ENCODE measurements at regions not wholly inside any gene's neighbourhood (a gene's known extent, or its start where the extent isn't known, plus 50 kb on each side); places are given as distances from the start of the nearest gene placed in this dataset.
"Not testable (repeated sequence)": the region's sequence is repeated elsewhere in the genome, so short reads cannot be mapped to it uniquely, and the experiment has no call there.

- FAIRE-seq, result no peak
- no peak for DNase-seq (ENCODE audit: low spot score in 2 of 2)
These were observed 307.2 kb downstream of the ACTR3B start for GRCh38 chr7:153066711-153067110.

- DNase-seq (ENCODE audit: low spot score in 2 of 2) (no peak), FAIRE-seq (no peak)
These were observed 310.6 kb downstream of the ACTR3B start for GRCh38 chr7:153070141-153070540.

- DNase-seq (ENCODE audit: low spot score in 2 of 2) (no peak), FAIRE-seq (no peak)
These were observed 313.3 kb downstream of the ACTR3B start for GRCh38 chr7:153072806-153073205.

- not testable (repeated sequence) for DNase-seq (ENCODE audit: low spot score in 2 of 2); FAIRE-seq
These were observed 316.7 kb downstream of the ACTR3B start for GRCh38 chr7:153076289-153076688.

GRCh38 chr7:153081496-153081895, 321.9 kb downstream of the ACTR3B start:
- FAIRE-seq (no peak), DNase-seq (ENCODE audit: low spot score in 2 of 2) (no peak)

GRCh38 chr7:153084278-153084677, 324.7 kb downstream of the ACTR3B start:
- FAIRE-seq, result no peak
- DNase-seq (ENCODE audit: low spot score in 2 of 2), result no peak

GRCh38 chr7:153087498-153087897, 327.9 kb downstream of the ACTR3B start:
- DNase-seq (ENCODE audit: low spot score in 2 of 2) (no peak), FAIRE-seq (no peak)

- DNase-seq (ENCODE audit: low spot score in 2 of 2) (no peak), FAIRE-seq (no peak)
These were observed 329.0 kb downstream of the ACTR3B start for GRCh38 chr7:153088601-153089000.

GRCh38 chr7:153090209-153090608, 330.7 kb downstream of the ACTR3B start:
- FAIRE-seq, result no peak
- DNase-seq (ENCODE audit: low spot score in 2 of 2), result no peak

GRCh38 chr7:153090764-153091163, 331.2 kb downstream of the ACTR3B start:
- DNase-seq (ENCODE audit: low spot score in 2 of 2), result no peak
- FAIRE-seq, result no peak

GRCh38 chr7:153091477-153091876, 331.9 kb downstream of the ACTR3B start:
- no peak for DNase-seq (ENCODE audit: low spot score in 2 of 2)
- no peak for FAIRE-seq

GRCh38 chr7:153097511-153098201, 338.1 kb downstream of the ACTR3B start:
- no peak for FAIRE-seq
- no peak for DNase-seq (ENCODE audit: low spot score in 2 of 2)

GRCh38 chr7:153099235-153099634, 339.7 kb downstream of the ACTR3B start:
- DNase-seq (ENCODE audit: low spot score in 2 of 2) (no peak), FAIRE-seq (no peak)

- FAIRE-seq (no peak), DNase-seq (ENCODE audit: low spot score in 2 of 2) (no peak)
These were observed 341.2 kb downstream of the ACTR3B start for GRCh38 chr7:153100691-153101237.

- DNase-seq (ENCODE audit: low spot score in 2 of 2), result no peak
These were observed 343.6 kb downstream of the ACTR3B start for GRCh38 chr7:153103202-153103601.

GRCh38 chr7:153107826-153108225, 348.3 kb downstream of the ACTR3B start:
- no peak for DNase-seq (ENCODE audit: low spot score in 2 of 2)
- no peak for FAIRE-seq

More at GRCh38 chr7:153103202-153103601, 343.6 kb downstream of the ACTR3B start:
- no peak for FAIRE-seq

- FAIRE-seq (no peak), DNase-seq (ENCODE audit: low spot score in 2 of 2) (no peak)
These were observed 350.0 kb downstream of the ACTR3B start for GRCh38 chr7:153109566-153109965.

GRCh38 chr7:153110606-153111005, 351.1 kb downstream of the ACTR3B start:
- no peak for FAIRE-seq
- DNase-seq (ENCODE audit: low spot score in 2 of 2), result no peak

- FAIRE-seq; DNase-seq (ENCODE audit: low spot score in 2 of 2): not testable (repeated sequence)
These were observed 362.7 kb downstream of the ACTR3B start for GRCh38 chr7:153122255-153122654.

- DNase-seq (ENCODE audit: low spot score in 2 of 2) (no peak), FAIRE-seq (no peak)
These were observed 370.5 kb downstream of the ACTR3B start for GRCh38 chr7:153130052-153130451.

GRCh38 chr7:153151766-153152165, 392.2 kb downstream of the ACTR3B start:
- DNase-seq (ENCODE audit: low spot score in 2 of 2) (no peak), FAIRE-seq (no peak)

GRCh38 chr7:153152801-153153422, 393.4 kb downstream of the ACTR3B start:
- FAIRE-seq (no peak), DNase-seq (ENCODE audit: low spot score in 2 of 2) (no peak)

Measured in frontal cortex (tissue), 3 donors.